Thoracic aorta (tissue), 2 donors: ENCODE measurements at regions not wholly inside any gene's neighbourhood (a gene's known extent, or its start where the extent isn't known, plus 50 kb on each side); places are given as distances from the start of the nearest gene placed in this dataset.

Source experiments
- ATAC-seq: fragments of 150-250 bp; one replicate; pipeline ENCODE4 v1.8.0; 2017; ENCODE audit warnings: low read depth; ENCODE audit not compliant: insufficient number of reproducible peaks, low FRiP score
- DNase-seq: peaks from one replicate; pipeline ENCODE4 v3.0.0-alpha.2; 2020; ENCODE audit warnings: low spot score
- H3K27ac ChIP-seq, 2 donors: fragments of 200-600 bp; sonication (generic); 1 replicate in 1 of 2; 2 replicates in 1 of 2; pipeline ENCODE4 v1.5.1; 2016; ENCODE audit warnings: mild to moderate bottlenecking in 2 of 2, moderate library complexity in 2 of 2
- H3K27me3 ChIP-seq: fragments of 200-600 bp; sonication (generic); replicated peaks from 2 replicates; pipeline ENCODE4 v1.6.0; 2016; ENCODE audit warnings: mild to moderate bottlenecking; ENCODE audit not compliant: insufficient read depth
- H3K36me3 ChIP-seq: fragments of 200-600 bp; sonication (generic); one replicate; pipeline ENCODE4 v1.5.1; 2016
- H3K4me1 ChIP-seq, 2 donors: fragments of 200-600 bp; sonication (generic); 1 replicate in 1 of 2; 2 replicates in 1 of 2; pipeline versions ENCODE4 v1.5.1 to v1.6.0; 2016; ENCODE audit warnings: low read depth in 2 of 2, mild to moderate bottlenecking in 1 of 2; ENCODE audit not compliant: control insufficient read depth in 1 of 2
- H3K4me3 ChIP-seq: fragments of 200-600 bp; sonication (generic); 2 replicates; pipeline ENCODE4 v1.5.1; 2016; ENCODE audit warnings: mild to moderate bottlenecking
- H3K9me3 ChIP-seq: fragments of 200-600 bp; sonication (generic); 2 replicates; pipeline ENCODE4 v1.5.1; 2016
- TF ChIP-seq, protein P1 (sequence below): fragments of 200-600 bp; sonication (generic); IDR thresholded peaks from one replicate; pipeline ENCODE4 v1.5.1; 2019; ENCODE audit warnings: antibody characterized with exemption

DNA sequence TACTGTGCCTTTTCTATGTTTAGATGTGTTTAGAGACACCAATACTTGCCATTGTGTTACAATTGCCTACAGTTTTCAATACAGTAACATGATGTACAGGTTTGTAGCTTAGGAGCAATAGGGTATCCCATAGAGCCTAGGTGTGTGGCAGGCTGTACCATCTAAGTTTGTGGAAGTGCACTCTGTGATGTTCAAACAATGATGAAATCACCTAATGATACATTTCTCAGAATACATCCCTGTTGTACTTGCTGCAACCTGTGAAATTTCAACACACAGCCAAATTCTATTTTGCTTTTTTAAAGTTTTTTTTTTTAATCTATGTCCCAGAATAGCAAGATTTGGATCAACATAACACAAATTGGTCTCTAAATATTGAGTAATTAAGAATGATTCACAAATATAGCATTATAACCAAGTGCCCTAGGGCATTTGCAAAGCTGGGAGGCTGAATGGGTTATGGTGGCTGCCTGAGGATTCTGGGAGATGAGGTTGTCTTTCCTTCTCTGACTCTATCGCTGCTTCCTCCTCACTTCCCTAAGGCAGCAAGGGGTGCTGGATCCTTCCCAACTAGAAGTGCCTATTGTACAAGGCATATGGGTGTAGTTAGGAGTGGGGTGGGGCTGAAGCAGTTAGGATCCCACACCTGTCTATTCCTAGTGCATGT, 78.3 kb downstream of the SKA1 start:
- H3K27ac ChIP-seq: no peak overlapping the region
- H3K9me3 ChIP-seq: no peaks in the 10 kb centered on the region
- no peak overlapping the region for H3K4me3 ChIP-seq
- H3K27me3 ChIP-seq: no peaks in the 10 kb centered on the region
- no peaks in the 10 kb centered on the region for H3K36me3 ChIP-seq
- DNase-seq (no peak), ATAC-seq (no peak)
- no peaks in the 10 kb centered on the region for H3K4me1 ChIP-seq
- TF ChIP-seq, protein P1, sequence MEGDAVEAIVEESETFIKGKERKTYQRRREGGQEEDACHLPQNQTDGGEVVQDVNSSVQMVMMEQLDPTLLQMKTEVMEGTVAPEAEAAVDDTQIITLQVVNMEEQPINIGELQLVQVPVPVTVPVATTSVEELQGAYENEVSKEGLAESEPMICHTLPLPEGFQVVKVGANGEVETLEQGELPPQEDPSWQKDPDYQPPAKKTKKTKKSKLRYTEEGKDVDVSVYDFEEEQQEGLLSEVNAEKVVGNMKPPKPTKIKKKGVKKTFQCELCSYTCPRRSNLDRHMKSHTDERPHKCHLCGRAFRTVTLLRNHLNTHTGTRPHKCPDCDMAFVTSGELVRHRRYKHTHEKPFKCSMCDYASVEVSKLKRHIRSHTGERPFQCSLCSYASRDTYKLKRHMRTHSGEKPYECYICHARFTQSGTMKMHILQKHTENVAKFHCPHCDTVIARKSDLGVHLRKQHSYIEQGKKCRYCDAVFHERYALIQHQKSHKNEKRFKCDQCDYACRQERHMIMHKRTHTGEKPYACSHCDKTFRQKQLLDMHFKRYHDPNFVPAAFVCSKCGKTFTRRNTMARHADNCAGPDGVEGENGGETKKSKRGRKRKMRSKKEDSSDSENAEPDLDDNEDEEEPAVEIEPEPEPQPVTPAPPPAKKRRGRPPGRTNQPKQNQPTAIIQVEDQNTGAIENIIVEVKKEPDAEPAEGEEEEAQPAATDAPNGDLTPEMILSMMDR: no peak

DNA sequence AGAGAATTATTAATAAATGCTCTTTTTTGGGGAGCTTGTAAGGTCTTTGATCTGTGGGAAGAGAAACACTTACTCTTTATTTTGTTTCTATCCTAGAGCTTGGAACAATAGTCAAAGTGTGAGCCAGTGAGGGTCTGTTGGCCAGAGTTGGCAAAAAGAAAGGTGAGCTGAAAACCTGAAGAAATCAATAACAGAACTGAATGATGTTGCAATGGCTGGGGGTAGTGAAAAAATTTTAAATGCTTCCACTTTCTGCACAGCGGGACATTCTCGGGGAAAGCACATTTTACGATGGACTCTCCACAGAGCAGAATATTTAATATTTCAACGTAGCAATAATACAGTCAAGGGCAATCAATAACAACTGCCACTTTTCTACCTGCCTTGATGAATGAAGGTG, 78.9 kb downstream of the SKA1 start:
- no peak for DNase-seq
- Histone ChIP-seq H3K27ac (no peak overlapping the region), H3K4me3 (no peak overlapping the region), H3K4me1 (no peaks in the 10 kb centered on the region), H3K27me3 (no peaks in the 10 kb centered on the region), H3K36me3 (no peaks in the 10 kb centered on the region), H3K9me3 (no peaks in the 10 kb centered on the region)
- TF ChIP-seq, protein P1: no peak
- ATAC-seq: no peak

DNA sequence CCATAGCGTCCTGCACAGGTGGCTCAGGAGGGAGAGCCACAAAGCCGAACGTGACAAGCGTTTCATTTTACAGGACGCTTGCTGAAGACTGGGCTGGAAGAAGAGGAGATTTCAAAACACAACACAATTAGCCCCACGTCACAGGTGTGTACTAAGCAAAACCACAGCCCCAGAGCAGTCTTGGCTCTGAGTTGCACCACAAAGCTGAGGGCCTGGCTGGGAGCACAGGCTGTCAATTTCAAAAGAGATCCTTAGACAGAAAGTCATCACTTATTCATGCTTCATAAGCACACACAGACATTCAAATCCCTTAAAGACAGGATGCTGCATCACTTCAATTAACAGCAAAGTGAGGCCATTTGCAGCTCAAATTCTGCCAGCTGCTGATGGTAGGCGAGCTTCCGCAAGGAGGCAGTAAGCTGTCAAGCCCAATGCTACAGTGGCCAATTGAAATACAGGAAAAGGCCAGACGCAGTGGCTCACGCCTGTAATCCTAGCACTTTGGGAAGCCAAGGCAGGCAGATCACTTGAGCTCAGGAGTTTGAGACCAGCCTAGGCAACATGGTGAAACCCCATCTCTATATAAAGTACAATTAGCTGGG, 79.6 kb downstream of the SKA1 start:
- Histone ChIP-seq H3K4me3 (no peak overlapping the region), H3K9me3 (no peaks in the 10 kb centered on the region), H3K36me3 (no peaks in the 10 kb centered on the region), H3K4me1 (no peaks in the 10 kb centered on the region), H3K27me3 (no peaks in the 10 kb centered on the region), H3K27ac (no peak overlapping the region)
- TF ChIP-seq, protein P1: no peak
- ATAC-seq: no peak
- no peak for DNase-seq

DNA sequence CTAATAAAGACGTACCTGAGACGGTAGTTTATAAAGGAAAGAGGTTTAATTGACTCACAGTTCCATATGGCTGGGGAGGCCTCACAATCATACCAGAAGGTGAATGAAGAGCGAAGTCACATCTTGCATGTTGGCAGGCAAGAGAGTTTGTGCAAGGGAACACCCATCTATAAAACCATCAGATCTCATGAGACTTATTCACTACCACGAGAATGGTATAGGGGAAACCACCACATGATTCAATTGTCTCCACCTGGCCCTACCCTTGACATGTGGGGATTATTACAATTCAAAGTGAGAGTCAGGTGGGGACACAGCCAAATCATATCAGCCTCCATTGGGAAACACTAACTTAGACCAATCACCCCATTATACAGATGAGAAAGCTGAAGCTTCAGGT, 81.4 kb downstream of the SKA1 start:
- H3K36me3 ChIP-seq: no peaks in the 10 kb centered on the region
- H3K9me3 ChIP-seq: no peaks in the 10 kb centered on the region
- no peaks in the 10 kb centered on the region for H3K4me1 ChIP-seq
- no peak overlapping the region for H3K27ac ChIP-seq
- H3K4me3 ChIP-seq: no peak overlapping the region
- TF ChIP-seq, protein P1: no peak
- no peaks in the 10 kb centered on the region for H3K27me3 ChIP-seq
- DNase-seq: no peak
- ATAC-seq: no peak

DNA sequence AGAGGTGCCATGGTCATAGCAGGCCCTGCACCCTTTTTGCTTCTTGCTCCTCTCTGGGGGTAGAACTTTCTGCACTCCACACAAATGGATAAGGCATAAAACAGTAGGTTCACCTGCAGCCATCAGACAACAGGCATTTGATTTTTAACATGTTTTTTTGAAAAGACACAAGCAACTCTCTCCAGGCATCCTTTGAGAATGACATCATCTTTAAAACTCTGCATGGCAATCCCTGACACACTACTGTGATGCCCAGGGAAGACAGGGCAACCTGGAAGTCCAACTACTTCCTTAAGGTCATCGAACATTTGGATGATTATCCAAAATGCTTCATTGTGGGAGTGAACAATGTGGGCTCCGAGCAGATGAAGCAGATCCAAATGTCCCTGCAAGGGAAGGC, 82.8 kb downstream of the SKA1 start:
- ATAC-seq (no peak), DNase-seq (no peak)
- Histone ChIP-seq H3K36me3 (no peaks in the 10 kb centered on the region), H3K27me3 (no peaks in the 10 kb centered on the region), H3K4me3 (no peak overlapping the region), H3K27ac (no peak overlapping the region), H3K4me1 (no peaks in the 10 kb centered on the region), H3K9me3 (no peaks in the 10 kb centered on the region)
- TF ChIP-seq, protein P1: no peak
